ENCODE measurements at regions not wholly inside any gene's neighbourhood (a gene's known extent, or its start where the extent isn't known, plus 50 kb on each side); places are given as distances from the start of the nearest gene placed in this dataset.

- no peak overlapping the region for H3K4me2 ChIP-seq
- no peak for FAIRE-seq
- no peak for ATAC-seq
Measured at GRCh38 chr9:79465156-79465555, 106.6 kb upstream of the TLE4 start.

GRCh38 chr9:79469164-79469563 lies 102.6 kb upstream of the TLE4 start:
- H3K4me1 ChIP-seq, result no peaks in the 10 kb centered on the region
- no peak overlapping the region for H3K27ac ChIP-seq
- ChIA-PET CTCF (no interaction called here), POLR2A (no interaction called here)
- no peaks in the 10 kb centered on the region for H3K9me3 ChIP-seq
- DNase-seq (ENCODE audit: low read depth in 1 of 2, low spot score in 1 of 2) (no peak), FAIRE-seq (no peak), ATAC-seq (no peak)
- no peak overlapping the region for H3K4me2 ChIP-seq
- no peak overlapping the region for H3K4me3 ChIP-seq
- no peak for TF ChIP-seq CTCF (IDR thresholded peaks at IDR 0.05)
- TF ChIP-seq NPAS2 (CRISPR knock-in tag; IDR thresholded peaks at IDR 0.05; ENCODE audit: borderline replicate concordance), result no peak
- no peak for TF ChIP-seq ELK1 (IDR thresholded peaks at IDR 0.05; ENCODE audit: low read depth, low read length)
- no peak for TF ChIP-seq MAZ (IDR thresholded peaks at IDR 0.05; ENCODE audit: borderline replicate concordance, low read depth, low read length)
- 72% methylated on average over 2 of the region's 2 CpGs for WGBS (ENCODE audit: missing lambda C conversion rate)

More at GRCh38 chr9:79465156-79465555, 106.6 kb upstream of the TLE4 start:
- DNase-seq (ENCODE audit: low read depth in 1 of 2, low spot score in 1 of 2), result no peak
- H3K27ac ChIP-seq, result no peak overlapping the region
- H3K4me3 ChIP-seq, result no peak overlapping the region
- ChIA-PET CTCF (no interaction called here), POLR2A (no interaction called here)
- H3K9me3 ChIP-seq, result no peaks in the 10 kb centered on the region
- no peaks in the 10 kb centered on the region for H3K4me1 ChIP-seq
- TF ChIP-seq RCOR1 (IDR thresholded peaks at IDR 0.05; ENCODE audit: low read depth, low read length), result no peak
- TF ChIP-seq NPAS2 (CRISPR knock-in tag; IDR thresholded peaks at IDR 0.05; ENCODE audit: borderline replicate concordance), result no peak
- TF ChIP-seq EHMT2 (IDR thresholded peaks at IDR 0.05; ENCODE audit: low read depth), result no peak
- TF ChIP-seq ZNF302 (CRISPR knock-in tag; IDR thresholded peaks at IDR 0.05), result no peak
- TF ChIP-seq FOSL2 (IDR thresholded peaks at IDR 0.05), result no peak
- TF ChIP-seq FOSL2 (CRISPR knock-in tag; IDR thresholded peaks at IDR 0.05), result no peak
- no peak for TF ChIP-seq POLR2A (IDR thresholded peaks at IDR 0.05; ENCODE audit: low read length)

- WGBS (ENCODE audit: missing lambda C conversion rate), result 84% methylated on average over 2 of the region's 2 CpGs
- TF ChIP-seq MAZ (IDR thresholded peaks at IDR 0.05; ENCODE audit: borderline replicate concordance, low read depth, low read length), result no peak
- no peak for TF ChIP-seq PBX3 (IDR thresholded peaks at IDR 0.05)
- no peak for TF ChIP-seq SREBF2 (IDR thresholded peaks at IDR 0.05)
- no peak for TF ChIP-seq FOXS1 (CRISPR knock-in tag; IDR thresholded peaks at IDR 0.05)
- no peak for TF ChIP-seq EHF (CRISPR knock-in tag; IDR thresholded peaks at IDR 0.05)
- no peaks in the 10 kb centered on the region for H3K9me3 ChIP-seq
- DNase-seq (ENCODE audit: low read depth in 1 of 2, low spot score in 1 of 2), result no peak
- no peak for FAIRE-seq
- CTCF ChIA-PET, result interaction anchor here (0.6 kb wide), 1 partner anchor 641 kb away, joined by 3 read pairs; no protein-coding TSS in a partner anchor
- H3K27ac ChIP-seq, result no peak overlapping the region
- no peak overlapping the region for H3K4me2 ChIP-seq
- H3K4me3 ChIP-seq, result no peak overlapping the region
- POLR2A ChIA-PET, result no interaction called here
- H3K4me1 ChIP-seq, result no peaks in the 10 kb centered on the region
- no peak for ATAC-seq
Measured at GRCh38 chr9:79470954-79471353, 100.8 kb upstream of the TLE4 start.

- TF ChIP-seq CHD4 (IDR thresholded peaks at IDR 0.05; ENCODE audit: borderline replicate concordance), result no peak
- TF ChIP-seq RAD21 (conservative IDR thresholded peaks at IDR 0.05 in 1 of 2, IDR thresholded peaks at IDR 0.05 in 1 of 2), result peak; percentile 40 to 46; a peak in 4 of 5 replicates
- TF ChIP-seq CTCF (IDR thresholded peaks at IDR 0.05), result peak; percentile 26
- no peak for TF ChIP-seq ZSCAN20 (CRISPR knock-in tag; IDR thresholded peaks at IDR 0.05)
- peak; percentile 40 for TF ChIP-seq SMC3 (IDR thresholded peaks at IDR 0.05)
- ATAC-seq, result peak in 1 of 2 experiments; percentile 66; a peak in 2 of 6 replicates
- FAIRE-seq, result no peak
- DNase-seq (ENCODE audit: low read depth in 1 of 2, low spot score in 1 of 2), result no peak
- H3K9me3 ChIP-seq, result no peaks in the 10 kb centered on the region
- no peaks in the 10 kb centered on the region for H3K4me1 ChIP-seq
- no peak overlapping the region for H3K4me2 ChIP-seq
- no peak overlapping the region for H3K27ac ChIP-seq
- 87% methylated on average over 2 of the region's 2 CpGs for WGBS (ENCODE audit: missing lambda C conversion rate)
- ChIA-PET POLR2A (no interaction called here), CTCF (interaction anchor here (0.6 kb wide), 1 partner anchor 640 kb away, joined by 3 read pairs; no protein-coding TSS in a partner anchor)
- H3K4me3 ChIP-seq, result no peak overlapping the region
Measured at GRCh38 chr9:79471580-79472543, 99.9 kb upstream of the TLE4 start.
